ENCODE measurements at regions not wholly inside any gene's neighbourhood (a gene's known extent, or its start where the extent isn't known, plus 50 kb on each side); places are given as distances from the start of the nearest gene placed in this dataset. TPM values are rescaled to one million over a fixed set of nuclear protein-coding genes. Genes with fewer than 3 reads are reported as not detected.
"Not testable (repeated sequence)": the region's sequence is repeated elsewhere in the genome, so short reads cannot be mapped to it uniquely, and the experiment has no call there.

GRCh38 chr12:131646444-131646843, 64.4 kb upstream of the SFSWAP start:
- not testable (repeated sequence) for H3K4me3 ChIP-seq (ENCODE audit: low read depth, low read length); H3K27me3 ChIP-seq (ENCODE audit: control insufficient read depth, insufficient read depth, low read length)
- no CpG with 5 or more reads among the region's 9 CpGs for WGBS (ENCODE audit: insufficient coverage)

GRCh38 chr12:131647667-131648066, 63.2 kb upstream of the SFSWAP start:
- Histone ChIP-seq H3K9me3 (ENCODE audit: control insufficient read depth, insufficient read depth, low read length) (no peaks in the 10 kb centered on the region), H3K4me3 (ENCODE audit: low read depth, low read length) (no peak overlapping the region), H3K27me3 (ENCODE audit: control insufficient read depth, insufficient read depth, low read length) (no peaks in the 10 kb centered on the region), H3K27ac (ENCODE audit: low read depth, low read length) (no peak overlapping the region), H3K36me3 (ENCODE audit: control insufficient read depth, insufficient read depth, low read length) (no peaks in the 10 kb centered on the region), H3K4me1 (ENCODE audit: control insufficient read depth, insufficient read depth, low read length) (peaks cover 25% of the 10 kb centered on the region)
- no peak for DNase-seq (ENCODE audit: low read depth in 4 of 6, low spot score in 6 of 6)
- WGBS (ENCODE audit: insufficient coverage) = no CpG with 5 or more reads among the region's 4 CpGs

More at GRCh38 chr12:131646444-131646843, 64.4 kb upstream of the SFSWAP start:
- H3K27ac ChIP-seq (ENCODE audit: low read depth, low read length); DNase-seq (ENCODE audit: low read depth in 4 of 6, low spot score in 6 of 6); H3K9me3 ChIP-seq (ENCODE audit: control insufficient read depth, insufficient read depth, low read length); H3K36me3 ChIP-seq (ENCODE audit: control insufficient read depth, insufficient read depth, low read length): not testable (repeated sequence)
- peaks cover 26% of the 10 kb centered on the region for H3K4me1 ChIP-seq (ENCODE audit: control insufficient read depth, insufficient read depth, low read length)

GRCh38 chr12:131655469-131656174, 55.3 kb upstream of the SFSWAP start:
- H3K27me3 ChIP-seq (ENCODE audit: control insufficient read depth, insufficient read depth, low read length); DNase-seq (ENCODE audit: low read depth in 4 of 6, low spot score in 6 of 6); H3K36me3 ChIP-seq (ENCODE audit: control insufficient read depth, insufficient read depth, low read length); H3K27ac ChIP-seq (ENCODE audit: low read depth, low read length); H3K4me1 ChIP-seq (ENCODE audit: control insufficient read depth, insufficient read depth, low read length); H3K9me3 ChIP-seq (ENCODE audit: control insufficient read depth, insufficient read depth, low read length); H3K4me3 ChIP-seq (ENCODE audit: low read depth, low read length): not testable (repeated sequence)
- 83% methylated on average over 1 of the region's 13 CpGs for WGBS (ENCODE audit: insufficient coverage)

- H3K9me3 ChIP-seq (ENCODE audit: control insufficient read depth, insufficient read depth, low read length); H3K4me3 ChIP-seq (ENCODE audit: low read depth, low read length); DNase-seq (ENCODE audit: low read depth in 4 of 6, low spot score in 6 of 6); H3K27ac ChIP-seq (ENCODE audit: low read depth, low read length); H3K27me3 ChIP-seq (ENCODE audit: control insufficient read depth, insufficient read depth, low read length); H3K4me1 ChIP-seq (ENCODE audit: control insufficient read depth, insufficient read depth, low read length); H3K36me3 ChIP-seq (ENCODE audit: control insufficient read depth, insufficient read depth, low read length): not testable (repeated sequence)
- no CpG with 5 or more reads among the region's 5 CpGs for WGBS (ENCODE audit: insufficient coverage)
Observed at GRCh38 chr12:131656796-131657195, 54.1 kb upstream of the SFSWAP start.

- H3K27me3 ChIP-seq (ENCODE audit: control insufficient read depth, insufficient read depth, low read length); H3K27ac ChIP-seq (ENCODE audit: low read depth, low read length); DNase-seq (ENCODE audit: low read depth in 4 of 6, low spot score in 6 of 6); H3K4me3 ChIP-seq (ENCODE audit: low read depth, low read length); H3K36me3 ChIP-seq (ENCODE audit: control insufficient read depth, insufficient read depth, low read length); H3K4me1 ChIP-seq (ENCODE audit: control insufficient read depth, insufficient read depth, low read length); H3K9me3 ChIP-seq (ENCODE audit: control insufficient read depth, insufficient read depth, low read length): not testable (repeated sequence)
- no CpG with 5 or more reads among the region's 8 CpGs for WGBS (ENCODE audit: insufficient coverage)
Observed at GRCh38 chr12:131658605-131659004, 52.3 kb upstream of the SFSWAP start.

GRCh38 chr12:131659484-131659883, 51.4 kb upstream of the SFSWAP start:
- H3K4me1 ChIP-seq (ENCODE audit: control insufficient read depth, insufficient read depth, low read length); H3K4me3 ChIP-seq (ENCODE audit: low read depth, low read length); H3K36me3 ChIP-seq (ENCODE audit: control insufficient read depth, insufficient read depth, low read length); H3K9me3 ChIP-seq (ENCODE audit: control insufficient read depth, insufficient read depth, low read length); H3K27ac ChIP-seq (ENCODE audit: low read depth, low read length); H3K27me3 ChIP-seq (ENCODE audit: control insufficient read depth, insufficient read depth, low read length): not testable (repeated sequence)
- peak in 1 of 6 donors; percentile 43 for DNase-seq (ENCODE audit: low read depth in 4 of 6, low spot score in 6 of 6)
- 63% methylated on average over 2 of the region's 8 CpGs for WGBS (ENCODE audit: insufficient coverage)

GRCh38 chr12:131659976-131660375, 50.9 kb upstream of the SFSWAP start:
- 75% methylated on average over 7 of the region's 7 CpGs for WGBS (ENCODE audit: insufficient coverage)
- not testable (repeated sequence) for H3K4me1 ChIP-seq (ENCODE audit: control insufficient read depth, insufficient read depth, low read length); H3K27me3 ChIP-seq (ENCODE audit: control insufficient read depth, insufficient read depth, low read length); DNase-seq (ENCODE audit: low read depth in 4 of 6, low spot score in 6 of 6); H3K9me3 ChIP-seq (ENCODE audit: control insufficient read depth, insufficient read depth, low read length); H3K4me3 ChIP-seq (ENCODE audit: low read depth, low read length); H3K27ac ChIP-seq (ENCODE audit: low read depth, low read length); H3K36me3 ChIP-seq (ENCODE audit: control insufficient read depth, insufficient read depth, low read length)

GRCh38 chr12:131660401-131660800, 50.5 kb upstream of the SFSWAP start:
- not testable (repeated sequence) for H3K27ac ChIP-seq (ENCODE audit: low read depth, low read length); H3K4me1 ChIP-seq (ENCODE audit: control insufficient read depth, insufficient read depth, low read length); H3K9me3 ChIP-seq (ENCODE audit: control insufficient read depth, insufficient read depth, low read length); H3K4me3 ChIP-seq (ENCODE audit: low read depth, low read length); H3K36me3 ChIP-seq (ENCODE audit: control insufficient read depth, insufficient read depth, low read length); H3K27me3 ChIP-seq (ENCODE audit: control insufficient read depth, insufficient read depth, low read length); DNase-seq (ENCODE audit: low read depth in 4 of 6, low spot score in 6 of 6)
- 83% methylated on average over 5 of the region's 12 CpGs for WGBS (ENCODE audit: insufficient coverage)

Small RNAs in the stretch of these regions (small RNA-seq; reads per million reads assigned to genes)
- gene AC140063.1 (ENCODE audit: low replicate concordance) (not detected), gene RNA5SP376 (ENCODE audit: low replicate concordance) (not detected)
